ENCODE measurements at regions not wholly inside any gene's neighbourhood (a gene's known extent, or its start where the extent isn't known, plus 50 kb on each side); places are given as distances from the start of the nearest gene placed in this dataset.

- WGBS = 40% methylated on average over 5 of the region's 5 CpGs
- H3K36me3 ChIP-seq = no peaks in the 10 kb centered on the region
These were observed 361.6 kb downstream of the SOX11 start for GRCh38 chr2:6053743-6054142.

GRCh38 chr2:6054161-6054671, 362.0 kb downstream of the SOX11 start:
- Histone ChIP-seq H3K9me3 (no peaks in the 10 kb centered on the region), H3K27me3 (peaks cover 0 to 16% (median 0%) of the 10 kb centered on the region in 4 donors), H3K36me3 (no peaks in the 10 kb centered on the region), H3K27ac (replicated peaks in 1 of 4) (no peak overlapping the region), H3K4me3 (no peak overlapping the region), H3K4me1 (no peaks in the 10 kb centered on the region)
- whole genome bisulfite sequencing = 36% methylated on average over 7 of the region's 7 CpGs
- no peak for DNase-seq (ENCODE audit: extremely low spot score)
- TF ChIP-seq POLR2A (IDR thresholded peaks at IDR 0.05; ENCODE audit: low read depth) = no peak
- no peak for TF ChIP-seq POLR2AphosphoS5 (IDR thresholded peaks at IDR 0.05)
- TF ChIP-seq EP300 (IDR thresholded peaks at IDR 0.05) = no peak
- no peak for TF ChIP-seq CTCF (IDR thresholded peaks at IDR 0.05)
- intact Hi-C loops (cut with DNase I) = no loop called here

More at GRCh38 chr2:6053743-6054142, 361.6 kb downstream of the SOX11 start:
- H3K9me3 ChIP-seq = no peaks in the 10 kb centered on the region
- H3K27ac ChIP-seq (replicated peaks in 1 of 4) = no peak overlapping the region
- intact Hi-C loops (cut with DNase I) = no loop called here
- no peak overlapping the region for H3K4me3 ChIP-seq
- TF ChIP-seq POLR2A (IDR thresholded peaks at IDR 0.05; ENCODE audit: low read depth) (no peak), POLR2AphosphoS5 (IDR thresholded peaks at IDR 0.05) (no peak), EP300 (IDR thresholded peaks at IDR 0.05) (no peak), CTCF (IDR thresholded peaks at IDR 0.05) (no peak)
- H3K27me3 ChIP-seq = peaks cover 0 to 16% (median 0%) of the 10 kb centered on the region in 4 donors
- DNase-seq (ENCODE audit: extremely low spot score) = no peak
- no peaks in the 10 kb centered on the region for H3K4me1 ChIP-seq

- no peaks in the 10 kb centered on the region for H3K4me1 ChIP-seq
- H3K36me3 ChIP-seq = no peaks in the 10 kb centered on the region
- H3K27me3 ChIP-seq = peaks cover 0 to 6% (median 0%) of the 10 kb centered on the region in 4 donors
- WGBS = 90% methylated on average over 5 of the region's 5 CpGs
- intact Hi-C loops (cut with DNase I) = no loop called here
- no peak overlapping the region for H3K4me3 ChIP-seq
- TF ChIP-seq CTCF (IDR thresholded peaks at IDR 0.05) (no peak), POLR2AphosphoS5 (IDR thresholded peaks at IDR 0.05) (no peak), POLR2A (IDR thresholded peaks at IDR 0.05; ENCODE audit: low read depth) (no peak), EP300 (IDR thresholded peaks at IDR 0.05) (no peak)
- H3K9me3 ChIP-seq = no peaks in the 10 kb centered on the region
- no peak for DNase-seq (ENCODE audit: extremely low spot score)
- H3K27ac ChIP-seq (replicated peaks in 1 of 4) = no peak overlapping the region
These were observed 368.9 kb downstream of the SOX11 start for GRCh38 chr2:6060992-6061663.

GRCh38 chr2:6064757-6065156, 372.6 kb downstream of the SOX11 start:
- H3K4me3 ChIP-seq = no peak overlapping the region
- H3K9me3 ChIP-seq = no peaks in the 10 kb centered on the region
- no peaks in the 10 kb centered on the region for H3K4me1 ChIP-seq
- 91% methylated on average over 2 of the region's 2 CpGs for WGBS
- H3K27ac ChIP-seq (replicated peaks in 1 of 4) = no peak overlapping the region
- H3K27me3 ChIP-seq = peaks cover 0 to 12% (median 0%) of the 10 kb centered on the region in 4 donors
- no peaks in the 10 kb centered on the region for H3K36me3 ChIP-seq
- TF ChIP-seq POLR2A (IDR thresholded peaks at IDR 0.05; ENCODE audit: low read depth) (no peak), EP300 (IDR thresholded peaks at IDR 0.05) (no peak), CTCF (IDR thresholded peaks at IDR 0.05) (no peak), POLR2AphosphoS5 (IDR thresholded peaks at IDR 0.05) (no peak)
- no peak for DNase-seq (ENCODE audit: extremely low spot score)
- intact Hi-C loops (cut with DNase I) = no loop called here
